AG09309 (cell line): ENCODE measurements at regions not wholly inside any gene's neighbourhood (a gene's known extent, or its start where the extent isn't known, plus 50 kb on each side); places are given as distances from the start of the nearest gene placed in this dataset.
A peak's percentile ranks its signal among the peaks of the same experiment; 100 is the strongest.

Experiments used
- DNase-seq: peaks from one replicate; pipeline ENCODE4 v3.0.0-alpha.2; 2010; ENCODE audit warnings: low read depth
- H3K4me3 ChIP-seq: 2 replicates; pipeline ENCODE4 v1.5.1; 2011; ENCODE audit warnings: mild to moderate bottlenecking, low read depth, low read length, moderate library complexity; ENCODE audit not compliant: control insufficient read depth
- CTCF ChIP-seq: IDR thresholded peaks from 2 replicates; pipeline ENCODE4 v1.5.1; 2011; ENCODE audit warnings: mild to moderate bottlenecking, low read depth, low read length, inconsistent platforms; ENCODE audit not compliant: insufficient read depth, control insufficient read depth; ENCODE audit errors: missing control alignments

GRCh38 chr3:30399394-30400181 is 206.8 kb upstream of the TGFBR2 start:
- no peak for DNase-seq
- H3K4me3 ChIP-seq = no peak overlapping the region
- TF ChIP-seq CTCF = no peak

- DNase-seq = no peak
- no peak overlapping the region for H3K4me3 ChIP-seq
- no peak for TF ChIP-seq CTCF
These were observed 205.5 kb upstream of the TGFBR2 start for GRCh38 chr3:30400926-30401325.

- peak; percentile 16 for DNase-seq
- TF ChIP-seq CTCF = no peak
These were observed 204.4 kb upstream of the TGFBR2 start for GRCh38 chr3:30401971-30402370.

GRCh38 chr3:30407651-30408050 is 198.8 kb upstream of the TGFBR2 start:
- no peak for TF ChIP-seq CTCF
- DNase-seq = no peak
- H3K4me3 ChIP-seq = no peak overlapping the region

More at GRCh38 chr3:30401971-30402370, 204.4 kb upstream of the TGFBR2 start:
- H3K4me3 ChIP-seq = no peak overlapping the region

GRCh38 chr3:30408105-30408557 is 198.3 kb upstream of the TGFBR2 start:
- TF ChIP-seq CTCF = no peak
- DNase-seq = no peak
- H3K4me3 ChIP-seq = no peak overlapping the region

GRCh38 chr3:30418443-30418842 is 188.0 kb upstream of the TGFBR2 start:
- no peak for TF ChIP-seq CTCF
- no peak overlapping the region for H3K4me3 ChIP-seq
- no peak for DNase-seq

- peak; percentile 66 for DNase-seq
- no peak for TF ChIP-seq CTCF
- H3K4me3 ChIP-seq = no peak overlapping the region
These were observed 185.1 kb upstream of the TGFBR2 start for GRCh38 chr3:30421266-30421665.
